HepG2 (cell line): ENCODE measurements at regions not wholly inside any gene's neighbourhood (a gene's known extent, or its start where the extent isn't known, plus 50 kb on each side); places are given as distances from the start of the nearest gene placed in this dataset.

Experiments
- ATAC-seq: fragments of 200-7000 bp; cut with Tn5 transposase; 3 replicates; pipeline ENCODE4 v1.9.1; 2020; ENCODE audit warnings: mild to moderate bottlenecking, moderate library complexity
- BruUV-seq: library from RNA; stranded (reverse); fragments of 400-500 nt; replicated peaks from 2 replicates; lab custom pipeline; 2021; lab: Mats Ljungman, UMichigan
- CTCF ChIA-PET: fragments of 300-600 bp; formaldehyde crosslinking; extraction: SDS; loops from one replicate; lab custom pipeline; 2021; ENCODE audit warnings: low total read pairs, inconsistent platforms, low intra/inter-chr PET ratio; lab: Yijun Ruan, JAX
- POLR2A ChIA-PET: fragments of 350-600 bp; sonication (Branson Sonifier 250); formaldehyde crosslinking; loops from one replicate; lab custom pipeline; 2020; ENCODE audit warnings: antibody characterized with exemption, inconsistent platforms; lab: Yijun Ruan, JAX
- DNase-seq: peaks from one replicate; pipeline ENCODE4 v3.0.0-alpha.2; 2015; ENCODE audit warnings: low spot score
- FAIRE-seq: peaks from 3 replicates; lab custom pipeline; 2011; peaks lifted over from hg19 to GRCh38; lab: Jason Lieb, UNC
- H2AFZ ChIP-seq: one replicate; pipeline ENCODE4 v1.6.1; 2011; ENCODE audit warnings: low read length, inconsistent platforms
- H3K27ac ChIP-seq: fragments of 300-600 bp; 3 replicates; pipeline ENCODE4 v1.8.0; 2011; ENCODE audit warnings: mixed run types, mild to moderate bottlenecking, mixed read lengths, low read length, inconsistent platforms; ENCODE audit not compliant: insufficient read depth; ENCODE audit errors: extremely low read length
- H3K27me3 ChIP-seq, 2 experiments: fragments of 200-600 bp in 1 of 2; 2 replicates in 1 of 2; 3 replicates in 1 of 2; pipeline versions ENCODE4 v1.6.0 to v1.8.0; 2011; ENCODE audit warnings: low read length in 2 of 2, mild to moderate bottlenecking in 2 of 2, moderate library complexity in 2 of 2, inconsistent platforms in 1 of 2; ENCODE audit not compliant: insufficient read depth in 2 of 2, control insufficient read depth in 1 of 2
- H3K36me3 ChIP-seq, 2 experiments: fragments of 200-600 bp in 1 of 2; replicated peaks in 1 of 2; 2 replicates in 1 of 2; 3 replicates in 1 of 2; pipeline versions ENCODE4 v1.5.1 to v1.8.0; 2011; ENCODE audit warnings: low read length in 2 of 2, inconsistent platforms in 1 of 2; ENCODE audit not compliant: insufficient read depth in 2 of 2, control insufficient read depth in 1 of 2
- H3K4me1 ChIP-seq: 2 replicates; pipeline ENCODE4 v1.5.1; 2012; ENCODE audit warnings: low read length, inconsistent platforms; ENCODE audit not compliant: insufficient read depth
- H3K4me2 ChIP-seq: 2 replicates; pipeline ENCODE4 v1.6.0; 2011; ENCODE audit warnings: low read depth, low read length, inconsistent platforms
- H3K4me3 ChIP-seq, 3 experiments: fragments of 200-600 bp in 1 of 3; sonication (generic), shearing (Covaris generic) in 1 of 3; replicated peaks in 1 of 3; 2 replicates each; pipeline ENCODE4 v1.5.1; 2011 to 2016; ENCODE audit warnings: low read length in 3 of 3, inconsistent platforms in 2 of 3, low read depth in 2 of 3, mild to moderate bottlenecking in 2 of 3, control low read depth in 1 of 3, mixed read lengths in 1 of 3; ENCODE audit not compliant: insufficient read depth in 1 of 3
- H3K79me2 ChIP-seq: one replicate; pipeline ENCODE4 v1.6.1; 2011; ENCODE audit warnings: low read length, inconsistent platforms; ENCODE audit not compliant: insufficient read depth
- H3K9ac ChIP-seq: 2 replicates; pipeline ENCODE4 v1.6.0; 2011; ENCODE audit warnings: mild to moderate bottlenecking, low read depth, low read length, inconsistent platforms; ENCODE audit not compliant: insufficient read depth
- H3K9me3 ChIP-seq: 2 replicates; pipeline ENCODE4 v1.5.1; 2012; ENCODE audit warnings: mild to moderate bottlenecking, low read length
- H4K20me1 ChIP-seq: 2 replicates; pipeline ENCODE4 v1.6.0; 2011; ENCODE audit warnings: inconsistent platforms, mild to moderate bottlenecking, low read length, moderate library complexity; ENCODE audit not compliant: insufficient read depth
- CBX5 ChIP-seq: sonication (generic); formaldehyde crosslinking; IDR thresholded peaks from 2 replicates; pipeline ENCODE4 v1.4.0; 2020; ENCODE audit warnings: missing genetic modification reagents, borderline replicate concordance
- DMAP1 ChIP-seq: IDR thresholded peaks from 2 replicates; pipeline ENCODE4 v1.6.1; 2016
- EHMT2 ChIP-seq: fragments of 200-600 bp; sonication (generic); IDR thresholded peaks from 2 replicates; pipeline ENCODE4 v1.7.0; 2017; ENCODE audit warnings: antibody characterized with exemption, low read depth, low read length, borderline replicate concordance
- KAT2B ChIP-seq: fragments of 150-350 bp; IDR thresholded peaks from 2 replicates; pipeline ENCODE4 v1.6.1; 2014; ENCODE audit warnings: low read depth, low read length, borderline replicate concordance
- NR2C2 ChIP-seq: sonication (generic); formaldehyde crosslinking; IDR thresholded peaks from 2 replicates; pipeline ENCODE4 v1.4.0; 2020; ENCODE audit warnings: missing genetic modification reagents, mild to moderate bottlenecking, moderate library complexity, borderline replicate concordance
- SSRP1 ChIP-seq: IDR thresholded peaks from 2 replicates; pipeline ENCODE4 v1.6.1; 2016; ENCODE audit warnings: control low read depth
- TFE3 ChIP-seq: IDR thresholded peaks from 2 replicates; pipeline ENCODE4 v1.6.1; 2016
- ZKSCAN8 ChIP-seq: IDR thresholded peaks from 2 replicates; pipeline ENCODE4 v1.6.1; 2016; ENCODE audit warnings: borderline replicate concordance, missing genetic modification reagents, missing compliant biosample characterization
- ZNF362 ChIP-seq: sonication (generic); formaldehyde crosslinking; IDR thresholded peaks from 2 replicates; pipeline ENCODE4 v1.4.0; 2020; ENCODE audit warnings: missing genetic modification reagents, mild to moderate bottlenecking, borderline replicate concordance
- ZNF496 ChIP-seq: sonication (generic); formaldehyde crosslinking; IDR thresholded peaks from 2 replicates; pipeline ENCODE4 v1.8.1; 2023; ENCODE audit warnings: mild to moderate bottlenecking, moderate library complexity, missing genetic modification reagents; ENCODE audit not compliant: insufficient replicate concordance
- ZNF678 ChIP-seq: sonication (generic); formaldehyde crosslinking; IDR thresholded peaks from 2 replicates; pipeline ENCODE4 v1.4.0; 2020; ENCODE audit warnings: mild to moderate bottlenecking, missing genetic modification reagents
- ZSCAN5A ChIP-seq: sonication (generic); formaldehyde crosslinking; IDR thresholded peaks from 2 replicates; pipeline ENCODE4 v1.8.0; 2022; ENCODE audit warnings: mild to moderate bottlenecking, missing genetic modification reagents, borderline replicate concordance
- WGBS: methylation state at CpG from one replicate; pipeline ENCODE4 v1.1.6; 2017; ENCODE audit warnings: low lambda C conversion rate; 5-methylcytosine and 5-hydroxymethylcytosine counted together
- in situ Hi-C: cut with HindIII; loops from 2 replicates; pipeline ENCODE4 v1.10.0; 2017; ENCODE audit warnings: low pct_unique_long_range_greater_than_20kb; ENCODE audit not compliant: extremely low pct_ligation_motif_present
- intact Hi-C: fragments of 100-400 bp; cut with micrococcal nuclease; formaldehyde crosslinking; loops from one replicate; pipeline ENCODE4 v1.10.0; 2022; ENCODE audit not compliant: unreplicated experiment
- TF ChIP-seq, protein P1 (sequence below): sonication (generic); formaldehyde crosslinking; IDR thresholded peaks from 2 replicates; pipeline ENCODE4 v1.4.0; 2020; ENCODE audit warnings: missing genetic modification reagents
- TF ChIP-seq, protein P2 (sequence below): sonication (generic); formaldehyde crosslinking; IDR thresholded peaks from 2 replicates; pipeline ENCODE4 v1.4.0; 2020; ENCODE audit warnings: missing genetic modification reagents
- TF ChIP-seq, protein P3 (sequence below): sonication (generic); formaldehyde crosslinking; IDR thresholded peaks from 2 replicates; pipeline ENCODE4 v1.4.0; 2020; ENCODE audit warnings: missing genetic modification reagents

- ATAC-seq (no peak), DNase-seq (no peak), FAIRE-seq (no peak)
- H2AFZ ChIP-seq: no peak overlapping the region
- in situ Hi-C loops: no loop called here
- no peak overlapping the region for H3K27ac ChIP-seq
- no peaks in the 10 kb centered on the region for H4K20me1 ChIP-seq
- CTCF ChIA-PET: no interaction called here
- no peak overlapping the region for H3K4me2 ChIP-seq
- H3K9me3 ChIP-seq: peaks cover 22% of the 10 kb centered on the region
- H3K4me1 ChIP-seq: no peaks in the 10 kb centered on the region
- no TSS peak for BruUV-seq
- H3K4me3 ChIP-seq: no peak overlapping the region
- POLR2A ChIA-PET: no interaction called here
- no peaks in the 10 kb centered on the region for H3K36me3 ChIP-seq
- no peaks in the 10 kb centered on the region for H3K79me2 ChIP-seq
- WGBS: 1% methylated on average over 2 of the region's 2 CpGs
- no peaks in the 10 kb centered on the region; a peak in 1 of 5 replicates for H3K27me3 ChIP-seq
- no peak overlapping the region for H3K9ac ChIP-seq
- intact Hi-C loops: no loop called here
- TF ChIP-seq TFE3 (CRISPR knock-in tag): no peak
- TF ChIP-seq, protein P1, sequence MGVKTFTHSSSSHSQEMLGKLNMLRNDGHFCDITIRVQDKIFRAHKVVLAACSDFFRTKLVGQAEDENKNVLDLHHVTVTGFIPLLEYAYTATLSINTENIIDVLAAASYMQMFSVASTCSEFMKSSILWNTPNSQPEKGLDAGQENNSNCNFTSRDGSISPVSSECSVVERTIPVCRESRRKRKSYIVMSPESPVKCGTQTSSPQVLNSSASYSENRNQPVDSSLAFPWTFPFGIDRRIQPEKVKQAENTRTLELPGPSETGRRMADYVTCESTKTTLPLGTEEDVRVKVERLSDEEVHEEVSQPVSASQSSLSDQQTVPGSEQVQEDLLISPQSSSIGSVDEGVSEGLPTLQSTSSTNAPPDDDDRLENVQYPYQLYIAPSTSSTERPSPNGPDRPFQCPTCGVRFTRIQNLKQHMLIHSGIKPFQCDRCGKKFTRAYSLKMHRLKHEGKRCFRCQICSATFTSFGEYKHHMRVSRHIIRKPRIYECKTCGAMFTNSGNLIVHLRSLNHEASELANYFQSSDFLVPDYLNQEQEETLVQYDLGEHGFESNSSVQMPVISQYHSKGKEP: no peak
- no peak for TF ChIP-seq CBX5 (CRISPR knock-in tag)
- TF ChIP-seq ZKSCAN8 (CRISPR knock-in tag): no peak
- TF ChIP-seq ZSCAN5A (CRISPR knock-in tag): no peak
- TF ChIP-seq, protein P2, sequence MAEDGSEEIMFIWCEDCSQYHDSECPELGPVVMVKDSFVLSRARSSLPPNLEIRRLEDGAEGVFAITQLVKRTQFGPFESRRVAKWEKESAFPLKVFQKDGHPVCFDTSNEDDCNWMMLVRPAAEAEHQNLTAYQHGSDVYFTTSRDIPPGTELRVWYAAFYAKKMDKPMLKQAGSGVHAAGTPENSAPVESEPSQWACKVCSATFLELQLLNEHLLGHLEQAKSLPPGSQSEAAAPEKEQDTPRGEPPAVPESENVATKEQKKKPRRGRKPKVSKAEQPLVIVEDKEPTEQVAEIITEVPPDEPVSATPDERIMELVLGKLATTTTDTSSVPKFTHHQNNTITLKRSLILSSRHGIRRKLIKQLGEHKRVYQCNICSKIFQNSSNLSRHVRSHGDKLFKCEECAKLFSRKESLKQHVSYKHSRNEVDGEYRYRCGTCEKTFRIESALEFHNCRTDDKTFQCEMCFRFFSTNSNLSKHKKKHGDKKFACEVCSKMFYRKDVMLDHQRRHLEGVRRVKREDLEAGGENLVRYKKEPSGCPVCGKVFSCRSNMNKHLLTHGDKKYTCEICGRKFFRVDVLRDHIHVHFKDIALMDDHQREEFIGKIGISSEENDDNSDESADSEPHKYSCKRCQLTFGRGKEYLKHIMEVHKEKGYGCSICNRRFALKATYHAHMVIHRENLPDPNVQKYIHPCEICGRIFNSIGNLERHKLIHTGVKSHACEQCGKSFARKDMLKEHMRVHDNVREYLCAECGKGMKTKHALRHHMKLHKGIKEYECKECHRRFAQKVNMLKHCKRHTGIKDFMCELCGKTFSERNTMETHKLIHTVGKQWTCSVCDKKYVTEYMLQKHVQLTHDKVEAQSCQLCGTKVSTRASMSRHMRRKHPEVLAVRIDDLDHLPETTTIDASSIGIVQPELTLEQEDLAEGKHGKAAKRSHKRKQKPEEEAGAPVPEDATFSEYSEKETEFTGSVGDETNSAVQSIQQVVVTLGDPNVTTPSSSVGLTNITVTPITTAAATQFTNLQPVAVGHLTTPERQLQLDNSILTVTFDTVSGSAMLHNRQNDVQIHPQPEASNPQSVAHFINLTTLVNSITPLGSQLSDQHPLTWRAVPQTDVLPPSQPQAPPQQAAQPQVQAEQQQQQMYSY (CRISPR knock-in tag): no peak
- no peak for TF ChIP-seq ZNF362 (CRISPR knock-in tag)
- no peak for TF ChIP-seq EHMT2
- TF ChIP-seq NR2C2 (CRISPR knock-in tag): no peak
- TF ChIP-seq, protein P3, sequence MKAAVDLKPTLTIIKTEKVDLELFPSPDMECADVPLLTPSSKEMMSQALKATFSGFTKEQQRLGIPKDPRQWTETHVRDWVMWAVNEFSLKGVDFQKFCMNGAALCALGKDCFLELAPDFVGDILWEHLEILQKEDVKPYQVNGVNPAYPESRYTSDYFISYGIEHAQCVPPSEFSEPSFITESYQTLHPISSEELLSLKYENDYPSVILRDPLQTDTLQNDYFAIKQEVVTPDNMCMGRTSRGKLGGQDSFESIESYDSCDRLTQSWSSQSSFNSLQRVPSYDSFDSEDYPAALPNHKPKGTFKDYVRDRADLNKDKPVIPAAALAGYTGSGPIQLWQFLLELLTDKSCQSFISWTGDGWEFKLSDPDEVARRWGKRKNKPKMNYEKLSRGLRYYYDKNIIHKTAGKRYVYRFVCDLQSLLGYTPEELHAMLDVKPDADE (CRISPR knock-in tag): no peak
- TF ChIP-seq KAT2B: no peak
- TF ChIP-seq DMAP1 (CRISPR knock-in tag): no peak
- TF ChIP-seq ZNF496 (CRISPR knock-in tag): no peak
- no peak for TF ChIP-seq ZNF678
- TF ChIP-seq SSRP1 (CRISPR knock-in tag): no peak
Observed at GRCh38 chr10:105855791-105856190, 1214.7 kb downstream of the SORCS3 start.
